Cardiac fibroblast (primary cell): ENCODE measurements at regions not wholly inside any gene's neighbourhood (a gene's known extent, or its start where the extent isn't known, plus 50 kb on each side); places are given as distances from the start of the nearest gene placed in this dataset.

Source experiments
- DNase-seq, 2 donors: peaks; one replicate each; pipeline versions ENCODE4 v3.0.0 to v3.0.0-alpha.2; 2010; ENCODE audit warnings: low read depth in 2 of 2
- H3K4me3 ChIP-seq, 2 donors: replicated peaks in 1 of 2; 1 replicate in 1 of 2; 2 replicates in 1 of 2; pipeline ENCODE4 v1.5.1; 2011; ENCODE audit warnings: low read depth in 2 of 2, low read length in 2 of 2, mild to moderate bottlenecking in 2 of 2, moderate library complexity in 1 of 2
- TF ChIP-seq, protein P1 (sequence below): IDR thresholded peaks from one replicate; pipeline ENCODE4 v1.5.1; 2011; ENCODE audit warnings: low read depth, mild to moderate bottlenecking, low read length, inconsistent platforms

DNA sequence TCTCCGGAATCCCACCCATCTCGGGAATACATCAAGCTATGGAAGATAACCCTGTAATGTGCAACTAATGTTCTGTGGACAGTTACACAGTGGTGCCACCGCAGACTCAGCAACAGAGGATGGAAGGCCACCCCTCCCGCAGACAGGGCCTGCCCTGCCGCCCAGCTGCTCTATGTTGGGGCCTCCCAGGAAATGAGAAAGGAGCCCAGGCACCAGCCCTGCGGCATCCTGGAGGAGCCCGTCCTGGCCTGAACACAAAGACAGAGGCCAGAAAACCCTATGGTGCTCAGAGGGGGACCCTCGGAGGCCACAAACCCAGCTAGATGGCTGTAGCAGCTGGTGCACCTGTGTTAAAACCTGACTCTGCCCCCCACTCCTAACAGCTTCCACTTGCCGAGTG lies 216.1 kb upstream of the RPL38 start:
- H3K4me3 ChIP-seq = no peak overlapping the region
- DNase-seq = no peak
- TF ChIP-seq, protein P1, sequence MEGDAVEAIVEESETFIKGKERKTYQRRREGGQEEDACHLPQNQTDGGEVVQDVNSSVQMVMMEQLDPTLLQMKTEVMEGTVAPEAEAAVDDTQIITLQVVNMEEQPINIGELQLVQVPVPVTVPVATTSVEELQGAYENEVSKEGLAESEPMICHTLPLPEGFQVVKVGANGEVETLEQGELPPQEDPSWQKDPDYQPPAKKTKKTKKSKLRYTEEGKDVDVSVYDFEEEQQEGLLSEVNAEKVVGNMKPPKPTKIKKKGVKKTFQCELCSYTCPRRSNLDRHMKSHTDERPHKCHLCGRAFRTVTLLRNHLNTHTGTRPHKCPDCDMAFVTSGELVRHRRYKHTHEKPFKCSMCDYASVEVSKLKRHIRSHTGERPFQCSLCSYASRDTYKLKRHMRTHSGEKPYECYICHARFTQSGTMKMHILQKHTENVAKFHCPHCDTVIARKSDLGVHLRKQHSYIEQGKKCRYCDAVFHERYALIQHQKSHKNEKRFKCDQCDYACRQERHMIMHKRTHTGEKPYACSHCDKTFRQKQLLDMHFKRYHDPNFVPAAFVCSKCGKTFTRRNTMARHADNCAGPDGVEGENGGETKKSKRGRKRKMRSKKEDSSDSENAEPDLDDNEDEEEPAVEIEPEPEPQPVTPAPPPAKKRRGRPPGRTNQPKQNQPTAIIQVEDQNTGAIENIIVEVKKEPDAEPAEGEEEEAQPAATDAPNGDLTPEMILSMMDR = no peak

DNA sequence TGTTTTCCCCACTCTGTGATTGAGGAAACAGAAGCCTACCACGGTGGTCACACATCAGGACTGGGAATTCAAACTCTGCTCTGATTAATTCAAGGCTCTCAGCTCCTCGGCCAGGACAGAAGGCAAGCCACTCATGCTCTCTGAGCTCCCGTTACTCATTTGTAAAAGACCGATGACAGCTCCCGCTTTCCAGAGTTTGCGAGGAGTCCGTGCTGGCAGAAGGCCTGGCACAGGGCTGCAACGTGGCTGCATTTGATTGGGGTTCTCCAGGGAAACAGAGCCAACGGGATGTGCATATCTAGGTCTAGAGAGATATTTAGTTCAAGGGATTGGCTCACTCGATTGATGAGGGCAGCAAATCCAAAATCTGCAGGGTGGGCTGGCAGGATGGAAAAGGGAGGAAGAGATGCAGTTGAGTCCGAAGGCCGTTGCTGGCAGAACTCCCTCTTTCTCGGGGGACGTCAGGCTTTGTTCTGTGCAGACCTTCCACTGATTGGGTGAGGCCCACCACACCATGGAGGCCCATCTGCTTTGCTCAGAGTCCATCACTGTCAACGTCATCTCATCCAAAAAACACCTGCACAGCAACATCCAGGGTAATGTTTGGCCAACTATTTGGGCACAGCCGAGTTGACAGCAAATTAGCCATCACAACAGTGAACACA lies 215.5 kb upstream of the RPL38 start:
- no peak for DNase-seq
- no peak overlapping the region for H3K4me3 ChIP-seq
- TF ChIP-seq, protein P1 = no peak

DNA sequence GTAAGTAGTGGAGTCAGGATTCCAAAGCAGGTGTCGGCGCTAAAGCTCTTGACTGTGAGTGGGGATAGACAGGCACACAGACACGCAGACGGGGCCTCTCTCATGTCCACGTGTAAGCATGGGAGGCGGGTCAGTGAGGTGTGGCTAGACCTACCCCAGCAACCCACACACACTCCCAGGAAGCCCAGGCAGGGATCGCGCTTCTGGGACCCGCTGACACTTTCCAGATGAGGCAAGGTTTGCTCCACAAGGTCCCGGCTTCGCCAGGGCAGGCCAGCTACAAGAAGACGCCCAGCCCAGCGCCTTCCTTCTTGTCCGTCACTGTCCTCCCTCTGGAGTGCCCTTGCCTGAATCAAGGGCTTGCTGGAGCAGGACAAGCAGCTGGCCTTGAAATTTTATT lies 213.8 kb upstream of the RPL38 start:
- no peak overlapping the region for H3K4me3 ChIP-seq
- no peak for DNase-seq
- TF ChIP-seq, protein P1 = no peak

DNA sequence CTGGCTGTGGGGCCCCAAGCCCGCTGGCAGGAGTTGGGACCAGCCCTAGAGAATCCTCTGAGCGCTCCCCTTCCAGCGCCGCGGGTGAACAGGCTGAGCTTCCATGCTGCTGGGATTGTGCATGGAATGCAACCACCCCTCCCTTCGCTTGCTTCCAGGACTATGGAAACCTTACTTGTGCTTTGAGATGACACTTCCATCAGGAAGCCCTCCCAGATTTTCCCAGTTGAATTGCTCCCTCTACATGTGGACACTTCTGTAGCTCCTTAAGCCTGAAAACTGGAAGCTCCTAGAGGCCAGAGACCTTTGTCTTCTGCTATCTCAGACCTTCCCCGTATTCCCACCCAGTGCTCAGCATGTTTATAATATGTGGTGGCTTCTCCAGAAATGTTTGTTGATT lies 213.2 kb upstream of the RPL38 start:
- TF ChIP-seq, protein P1 = no peak

DNA sequence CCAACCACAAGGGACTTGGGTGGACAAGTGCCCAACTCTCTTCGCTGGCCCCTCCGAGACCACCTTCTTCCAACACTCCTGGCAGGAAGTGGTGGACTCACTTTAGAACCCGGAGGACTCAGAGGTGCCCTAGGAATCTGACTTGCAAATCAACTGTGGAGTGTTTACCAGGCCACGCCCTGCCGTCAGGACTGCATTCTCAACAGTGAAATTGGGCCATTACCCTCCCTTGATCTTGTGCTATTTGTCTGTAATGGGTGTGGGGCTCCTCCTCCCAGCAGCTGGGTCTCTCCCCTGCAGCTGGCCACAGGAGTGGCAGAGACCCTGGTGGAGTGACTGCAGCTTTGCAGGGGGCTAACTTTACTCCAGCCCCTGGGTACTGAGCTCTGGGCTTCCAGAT lies 212.2 kb upstream of the RPL38 start:
- no peak overlapping the region for H3K4me3 ChIP-seq
- TF ChIP-seq, protein P1 = no peak
- no peak for DNase-seq

More for the DNA sequence above, 213.2 kb upstream of the RPL38 start:
- DNase-seq = no peak
- H3K4me3 ChIP-seq = no peak overlapping the region

DNA sequence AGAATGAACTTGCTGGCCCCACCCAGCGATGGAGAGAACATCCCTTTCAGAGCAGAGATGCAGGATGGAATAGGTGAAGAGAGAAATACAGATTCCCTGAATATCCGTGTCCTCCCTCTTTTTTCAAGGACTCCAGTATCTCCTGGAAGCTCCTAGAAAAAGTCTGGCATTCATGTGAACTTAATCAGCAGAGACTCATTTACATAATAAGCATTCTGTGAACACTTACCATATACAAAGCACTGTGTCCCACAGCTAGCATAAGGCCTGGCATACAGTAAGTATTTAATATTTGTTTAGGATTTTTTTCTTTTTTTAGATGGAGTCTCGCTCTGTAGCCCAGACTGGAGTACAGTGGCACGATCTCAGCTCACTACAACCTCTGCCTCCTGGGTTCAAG lies 208.5 kb upstream of the RPL38 start:
- H3K4me3 ChIP-seq = no peak overlapping the region
- TF ChIP-seq, protein P1 = no peak
- no peak for DNase-seq

DNA sequence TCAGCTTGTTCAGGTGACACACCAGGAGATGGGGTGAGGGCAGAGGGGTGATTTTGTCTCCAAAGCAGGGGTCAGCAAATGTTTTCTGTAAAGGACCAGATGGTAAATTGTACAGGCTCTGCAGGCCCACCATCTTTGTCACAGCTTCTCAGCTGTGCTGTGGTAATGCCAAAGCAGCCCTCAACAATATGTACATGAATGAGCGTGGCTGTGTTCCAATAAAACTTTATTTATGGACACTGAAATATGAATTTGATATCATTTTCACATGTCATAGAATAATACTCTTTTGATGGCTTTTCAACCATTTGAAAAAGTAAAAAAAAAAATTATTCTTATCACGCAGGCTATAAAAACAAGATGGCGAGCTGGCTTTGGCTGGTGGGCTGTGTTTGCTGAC lies 206.4 kb upstream of the RPL38 start:
- TF ChIP-seq, protein P1 = no peak
- no peak for DNase-seq

More for the DNA sequence above, 206.4 kb upstream of the RPL38 start:
- no peak overlapping the region for H3K4me3 ChIP-seq
